Anterior cingulate cortex (tissue), 58 donors: ENCODE measurements at regions not wholly inside any gene's neighbourhood (a gene's known extent, or its start where the extent isn't known, plus 50 kb on each side); places are given as distances from the start of the nearest gene placed in this dataset.
A peak's percentile ranks its signal among the peaks of the same experiment; 100 is the strongest.
"Not testable (repeated sequence)": the region's sequence is repeated elsewhere in the genome, so short reads cannot be mapped to it uniquely, and the experiment has no call there.

Experiments used
- DNase-seq, 58 donors: peaks; one replicate each; lab custom pipeline; 2025; lab: John Stamatoyannopoulos, UW

- DNase-seq = no peak
These were observed 204.7 kb upstream of the STK26 start for GRCh38 chrX:131818297-131818936.

- peak in 28 of 58 donors; percentile 1 to 92 (median 73) for DNase-seq
These were observed 201.0 kb upstream of the STK26 start for GRCh38 chrX:131821945-131822622.

GRCh38 chrX:131826572-131826971 lies 196.5 kb upstream of the STK26 start:
- DNase-seq = no peak

- DNase-seq = peak in 10 of 58 donors; percentile 0 to 35 (median 8)
These were observed 195.2 kb upstream of the STK26 start for GRCh38 chrX:131827935-131828334.

- no peak for DNase-seq
These were observed 194.6 kb upstream of the STK26 start for GRCh38 chrX:131828482-131828881.

GRCh38 chrX:131830400-131831184 lies 192.5 kb upstream of the STK26 start:
- DNase-seq = peak in 54 of 58 donors; percentile 1 to 93 (median 53)

- DNase-seq = no peak
These were observed 191.9 kb upstream of the STK26 start for GRCh38 chrX:131831185-131831520.

GRCh38 chrX:131836161-131836560 lies 186.9 kb upstream of the STK26 start:
- no peak for DNase-seq

GRCh38 chrX:131837325-131837724 lies 185.8 kb upstream of the STK26 start:
- DNase-seq = no peak

- no peak for DNase-seq
These were observed 182.2 kb upstream of the STK26 start for GRCh38 chrX:131840799-131841495.

GRCh38 chrX:131841496-131842437 lies 181.3 kb upstream of the STK26 start:
- peak in 13 of 58 donors; percentile 0 to 34 (median 3) for DNase-seq

GRCh38 chrX:131843987-131844386 lies 179.1 kb upstream of the STK26 start:
- no peak for DNase-seq

GRCh38 chrX:131845201-131845600 lies 177.9 kb upstream of the STK26 start:
- no peak for DNase-seq

- no peak for DNase-seq
These were observed 177.3 kb upstream of the STK26 start for GRCh38 chrX:131845771-131846170.

GRCh38 chrX:131850964-131851363 lies 172.1 kb upstream of the STK26 start:
- not testable (repeated sequence) for DNase-seq

GRCh38 chrX:131853440-131853839 lies 169.7 kb upstream of the STK26 start:
- no peak for DNase-seq

- peak in 1 of 58 donors; percentile 5 for DNase-seq
These were observed 168.5 kb upstream of the STK26 start for GRCh38 chrX:131854581-131854980.

GRCh38 chrX:131861088-131861787 lies 161.9 kb upstream of the STK26 start:
- DNase-seq = no peak

GRCh38 chrX:131862321-131862720 lies 160.8 kb upstream of the STK26 start:
- no peak for DNase-seq
